Right atrium auricular region (tissue), 2 donors: ENCODE measurements at regions not wholly inside any gene's neighbourhood (a gene's known extent, or its start where the extent isn't known, plus 50 kb on each side); places are given as distances from the start of the nearest gene placed in this dataset.

Experiments
- DNase-seq: peaks from one replicate; pipeline ENCODE4 v3.0.0-alpha.2; 2019; ENCODE audit warnings: low spot score
- H3K27ac ChIP-seq, 2 donors: fragments of 200-600 bp; sonication (generic); 1 replicate in 1 of 2; 2 replicates in 1 of 2; pipeline ENCODE4 v1.5.1; 2016 to 2019
- H3K27me3 ChIP-seq, 2 donors: fragments of 200-600 bp; sonication (generic); one replicate each; pipeline versions ENCODE4 v1.5.1 to v1.6.0; 2017 to 2019
- H3K36me3 ChIP-seq: fragments of 200-600 bp; sonication (generic); one replicate; pipeline ENCODE4 v1.5.1; 2016
- H3K4me1 ChIP-seq, 2 donors: fragments of 200-600 bp; sonication (generic); one replicate each; pipeline versions ENCODE4 v1.5.1 to v1.6.0; 2017 to 2019
- H3K4me3 ChIP-seq, 2 donors: fragments of 200-600 bp; sonication (generic); 1 replicate in 1 of 2; 2 replicates in 1 of 2; pipeline ENCODE4 v1.5.1; 2017 to 2019; ENCODE audit warnings: mild to moderate bottlenecking in 1 of 2, moderate library complexity in 1 of 2
- H3K9me3 ChIP-seq, 2 donors: fragments of 200-600 bp; sonication (generic); one replicate each; pipeline ENCODE4 v1.5.1; 2019
- TF ChIP-seq, protein P1 (sequence below), 2 donors: fragments of 200-600 bp; sonication (generic); IDR thresholded peaks; one replicate each; pipeline ENCODE4 v1.5.1; 2019; ENCODE audit warnings: antibody characterized with exemption in 2 of 2

DNA sequence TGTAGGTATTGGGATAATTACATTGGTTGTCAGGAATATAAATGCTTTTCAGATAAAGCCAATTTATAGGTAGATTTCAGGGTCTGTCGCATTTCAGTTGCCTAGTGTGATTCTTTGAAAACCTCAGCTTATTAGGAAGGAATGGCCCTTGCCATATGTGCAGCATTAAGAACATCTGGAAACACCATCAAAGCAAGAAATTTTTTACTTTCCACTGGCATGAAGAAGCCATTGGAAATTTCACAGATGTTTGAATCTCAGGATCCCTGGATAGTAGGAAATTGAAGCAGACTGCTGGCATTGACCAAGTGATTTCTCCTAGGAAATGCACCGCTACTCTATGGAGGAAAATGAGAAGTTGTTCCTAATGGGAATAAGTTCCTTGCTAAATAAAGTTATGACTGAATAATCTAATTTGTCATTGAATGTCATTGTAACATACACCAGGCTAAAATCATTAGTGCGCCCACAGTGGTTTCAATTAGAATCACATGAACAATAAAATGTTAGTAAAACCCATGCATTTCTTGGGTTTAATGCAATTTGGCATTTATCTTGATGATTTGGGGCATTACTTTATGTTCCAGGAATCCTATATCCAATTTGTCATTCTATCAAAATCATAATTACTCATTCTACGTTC, 950.1 kb downstream of the EPHA7 start:
- TF ChIP-seq, protein P1, sequence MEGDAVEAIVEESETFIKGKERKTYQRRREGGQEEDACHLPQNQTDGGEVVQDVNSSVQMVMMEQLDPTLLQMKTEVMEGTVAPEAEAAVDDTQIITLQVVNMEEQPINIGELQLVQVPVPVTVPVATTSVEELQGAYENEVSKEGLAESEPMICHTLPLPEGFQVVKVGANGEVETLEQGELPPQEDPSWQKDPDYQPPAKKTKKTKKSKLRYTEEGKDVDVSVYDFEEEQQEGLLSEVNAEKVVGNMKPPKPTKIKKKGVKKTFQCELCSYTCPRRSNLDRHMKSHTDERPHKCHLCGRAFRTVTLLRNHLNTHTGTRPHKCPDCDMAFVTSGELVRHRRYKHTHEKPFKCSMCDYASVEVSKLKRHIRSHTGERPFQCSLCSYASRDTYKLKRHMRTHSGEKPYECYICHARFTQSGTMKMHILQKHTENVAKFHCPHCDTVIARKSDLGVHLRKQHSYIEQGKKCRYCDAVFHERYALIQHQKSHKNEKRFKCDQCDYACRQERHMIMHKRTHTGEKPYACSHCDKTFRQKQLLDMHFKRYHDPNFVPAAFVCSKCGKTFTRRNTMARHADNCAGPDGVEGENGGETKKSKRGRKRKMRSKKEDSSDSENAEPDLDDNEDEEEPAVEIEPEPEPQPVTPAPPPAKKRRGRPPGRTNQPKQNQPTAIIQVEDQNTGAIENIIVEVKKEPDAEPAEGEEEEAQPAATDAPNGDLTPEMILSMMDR (IDR thresholded peaks at IDR 0.05), result no peak
- Histone ChIP-seq H3K27me3 (no peaks in the 10 kb centered on the region), H3K4me3 (no peak overlapping the region), H3K4me1 (no peaks in the 10 kb centered on the region), H3K9me3 (peaks cover 0 to 16% of the 10 kb centered on the region in 2 donors), H3K27ac (no peak overlapping the region), H3K36me3 (no peaks in the 10 kb centered on the region)
- DNase-seq, result no peak

GRCh38 chr6:92468066-92468465, 951.3 kb downstream of the EPHA7 start:
- TF ChIP-seq, protein P1 (IDR thresholded peaks at IDR 0.05), result no peak
- no peak for DNase-seq
- no peak overlapping the region for H3K4me3 ChIP-seq
- peaks cover 0 to 16% of the 10 kb centered on the region in 2 donors for H3K9me3 ChIP-seq
- H3K36me3 ChIP-seq, result no peaks in the 10 kb centered on the region
- H3K27me3 ChIP-seq, result no peaks in the 10 kb centered on the region
- no peaks in the 10 kb centered on the region for H3K4me1 ChIP-seq
- H3K27ac ChIP-seq, result no peak overlapping the region

GRCh38 chr6:92460133-92460532, 959.2 kb downstream of the EPHA7 start:
- TF ChIP-seq, protein P1 (IDR thresholded peaks at IDR 0.05), result no peak

GRCh38 chr6:92459606-92460005, 959.8 kb downstream of the EPHA7 start:
- Histone ChIP-seq H3K4me1 (no peaks in the 10 kb centered on the region), H3K4me3 (no peak overlapping the region), H3K36me3 (no peaks in the 10 kb centered on the region), H3K9me3 (no peaks in the 10 kb centered on the region), H3K27me3 (no peaks in the 10 kb centered on the region), H3K27ac (no peak overlapping the region)
- TF ChIP-seq, protein P1 (IDR thresholded peaks at IDR 0.05), result no peak
- no peak for DNase-seq

More at GRCh38 chr6:92460133-92460532, 959.2 kb downstream of the EPHA7 start:
- H3K36me3 ChIP-seq, result no peaks in the 10 kb centered on the region
- H3K27me3 ChIP-seq, result no peaks in the 10 kb centered on the region
- no peaks in the 10 kb centered on the region for H3K4me1 ChIP-seq
- no peak overlapping the region for H3K4me3 ChIP-seq
- no peak for DNase-seq
- peaks cover 0 to 2% of the 10 kb centered on the region in 2 donors for H3K9me3 ChIP-seq
- no peak overlapping the region for H3K27ac ChIP-seq

- H3K4me3 ChIP-seq, result no peak overlapping the region
- no peak for DNase-seq
- H3K36me3 ChIP-seq, result no peaks in the 10 kb centered on the region
- H3K27ac ChIP-seq, result no peak overlapping the region
- no peaks in the 10 kb centered on the region for H3K4me1 ChIP-seq
- H3K27me3 ChIP-seq, result no peaks in the 10 kb centered on the region
- TF ChIP-seq, protein P1 (IDR thresholded peaks at IDR 0.05), result no peak
- peaks cover 0 to 6% of the 10 kb centered on the region in 2 donors for H3K9me3 ChIP-seq
Observed at GRCh38 chr6:92446052-92446451, 973.3 kb downstream of the EPHA7 start.

- no peak for DNase-seq
- H3K27ac ChIP-seq, result no peak overlapping the region
- no peaks in the 10 kb centered on the region for H3K9me3 ChIP-seq
- no peaks in the 10 kb centered on the region for H3K36me3 ChIP-seq
- TF ChIP-seq, protein P1 (IDR thresholded peaks at IDR 0.05), result no peak
- no peak overlapping the region for H3K4me3 ChIP-seq
- no peaks in the 10 kb centered on the region for H3K4me1 ChIP-seq
- H3K27me3 ChIP-seq, result no peaks in the 10 kb centered on the region
Observed at GRCh38 chr6:92433911-92434310, 985.4 kb downstream of the EPHA7 start.
